Right renal pelvis (tissue), 4 donors: ENCODE measurements at regions not wholly inside any gene's neighbourhood (a gene's known extent, or its start where the extent isn't known, plus 50 kb on each side); places are given as distances from the start of the nearest gene placed in this dataset.

ENCODE experiments used
- DNase-seq, 4 donors: peaks; one replicate each; pipeline ENCODE4 v3.0.0-alpha.2; 2013; ENCODE audit warnings: low read depth in 4 of 4, low spot score in 3 of 4, missing footprints in 1 of 4

- no peak for DNase-seq
These were observed 289.7 kb upstream of the TPM1 start for GRCh38 chr15:62752657-62753517.

DNA sequence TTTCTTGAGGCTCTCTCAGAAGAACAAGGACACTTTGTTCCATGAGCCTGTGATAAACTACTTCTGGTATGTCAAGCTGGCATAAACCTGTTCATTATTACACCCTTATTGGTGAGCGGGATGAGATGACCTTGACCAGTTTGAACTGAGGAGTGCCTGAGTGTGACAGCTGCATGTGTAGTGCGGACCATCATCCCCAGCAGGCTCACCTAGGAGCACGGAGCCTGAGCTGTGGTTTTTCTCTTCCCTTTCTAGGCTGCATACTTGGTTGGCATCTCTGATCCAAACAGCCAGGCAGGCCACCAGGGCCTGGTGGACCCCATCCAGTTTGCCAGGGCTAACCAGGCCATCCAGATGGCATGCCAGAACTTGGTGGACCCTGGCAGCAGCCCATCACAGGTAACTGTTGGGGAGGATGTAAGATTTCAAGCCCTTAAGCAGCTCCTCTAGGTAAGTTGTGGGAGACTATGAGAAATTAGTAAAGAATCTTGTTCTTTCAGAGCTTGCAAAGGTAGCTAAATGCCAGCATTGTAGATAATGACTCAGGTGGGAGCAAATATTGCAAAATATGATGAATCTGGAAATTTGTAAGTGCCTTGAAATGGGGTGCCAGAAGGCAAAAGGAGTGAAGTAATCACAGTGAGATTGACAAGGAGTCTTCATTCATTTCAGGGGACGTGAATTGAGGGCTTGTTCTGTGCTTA lies 288.9 kb upstream of the TPM1 start:
- DNase-seq = no peak

- DNase-seq = no peak
These were observed 286.1 kb upstream of the TPM1 start for GRCh38 chr15:62756326-62756994.

- DNase-seq = no peak
These were observed 285.6 kb upstream of the TPM1 start for GRCh38 chr15:62756995-62757360.

- DNase-seq = no peak
These were observed 285.0 kb upstream of the TPM1 start for GRCh38 chr15:62757535-62757934.

DNA sequence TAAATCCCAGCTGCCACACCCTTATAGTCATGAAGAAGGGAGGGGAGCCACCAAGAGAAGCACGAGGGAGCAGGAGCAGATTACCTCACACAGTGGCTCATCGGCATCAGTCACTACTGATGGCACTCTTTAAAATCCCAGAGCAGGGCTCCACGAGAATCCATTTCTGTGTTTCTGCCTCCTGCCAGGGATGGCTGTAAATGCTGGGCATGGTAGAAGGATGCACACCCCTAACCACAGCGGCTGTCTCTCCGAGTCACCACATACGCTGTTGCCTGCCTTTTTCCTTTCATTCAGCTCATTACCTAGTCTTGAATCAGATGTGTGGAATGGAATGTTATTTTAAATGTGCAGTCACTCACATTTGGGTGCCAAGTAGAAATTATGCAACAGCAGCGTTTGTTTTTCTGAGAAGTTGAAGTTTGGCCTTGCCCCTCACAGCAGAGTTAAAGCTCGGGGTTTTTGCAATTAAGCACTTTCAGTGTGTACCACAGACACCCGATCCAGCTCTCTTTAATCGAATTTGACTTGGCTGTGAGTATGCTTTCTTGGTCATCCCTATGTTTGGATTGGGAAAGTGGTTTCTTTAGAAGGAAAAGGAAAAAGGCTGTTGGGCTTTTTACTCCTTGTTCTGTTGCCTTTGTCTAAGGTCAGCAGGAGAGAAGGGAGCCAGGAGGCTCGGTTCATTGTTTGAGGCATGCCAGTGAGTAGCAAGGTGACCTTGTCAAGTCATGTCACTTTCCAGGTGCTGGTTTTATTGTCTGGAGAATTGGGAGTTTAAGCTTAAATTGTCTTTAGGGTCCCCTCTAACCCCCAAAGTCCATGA lies 284.2 kb upstream of the TPM1 start:
- no peak for DNase-seq

DNA sequence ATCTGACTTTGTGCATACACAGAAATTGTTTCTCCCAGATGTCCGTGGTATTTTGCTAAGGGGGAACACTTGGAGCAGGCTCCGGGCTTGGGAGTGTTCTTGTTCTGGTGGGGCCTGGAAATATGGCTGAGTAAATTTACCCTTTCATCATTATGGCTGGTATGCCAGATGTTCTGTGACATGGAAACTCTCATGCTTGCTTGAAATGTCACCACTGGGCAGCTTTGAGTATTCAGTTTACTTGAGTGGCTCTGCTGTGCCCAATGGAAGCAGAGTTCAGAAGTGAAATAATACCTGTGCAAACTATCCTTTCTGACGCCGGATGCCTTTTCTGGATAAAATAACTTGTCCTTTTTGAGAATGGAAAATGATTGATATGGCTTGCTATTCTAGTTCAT lies 283.6 kb upstream of the TPM1 start:
- no peak for DNase-seq

DNA sequence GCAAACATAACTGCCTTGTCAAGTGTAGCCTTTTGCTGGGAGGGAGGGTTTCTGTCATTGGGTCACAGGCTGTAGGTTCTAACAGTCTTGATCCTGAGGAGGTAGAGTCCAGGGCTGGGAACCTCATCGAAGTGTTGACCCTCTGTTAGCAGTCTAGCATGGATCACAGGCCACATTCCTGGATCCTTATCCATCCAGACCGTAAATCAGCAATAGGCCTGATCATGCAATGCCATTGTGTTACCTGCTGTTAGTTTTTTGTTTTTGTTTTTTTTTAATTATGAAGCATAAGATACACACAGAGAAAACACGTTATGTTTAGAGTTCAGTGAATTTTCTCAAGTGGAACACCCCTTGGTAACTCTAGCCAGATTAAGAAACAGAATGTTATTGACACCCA lies 282.0 kb upstream of the TPM1 start:
- no peak for DNase-seq

- DNase-seq = no peak
These were observed 276.6 kb upstream of the TPM1 start for GRCh38 chr15:62765916-62766315.

- no peak for DNase-seq
These were observed 275.9 kb upstream of the TPM1 start for GRCh38 chr15:62766599-62766998.

DNA sequence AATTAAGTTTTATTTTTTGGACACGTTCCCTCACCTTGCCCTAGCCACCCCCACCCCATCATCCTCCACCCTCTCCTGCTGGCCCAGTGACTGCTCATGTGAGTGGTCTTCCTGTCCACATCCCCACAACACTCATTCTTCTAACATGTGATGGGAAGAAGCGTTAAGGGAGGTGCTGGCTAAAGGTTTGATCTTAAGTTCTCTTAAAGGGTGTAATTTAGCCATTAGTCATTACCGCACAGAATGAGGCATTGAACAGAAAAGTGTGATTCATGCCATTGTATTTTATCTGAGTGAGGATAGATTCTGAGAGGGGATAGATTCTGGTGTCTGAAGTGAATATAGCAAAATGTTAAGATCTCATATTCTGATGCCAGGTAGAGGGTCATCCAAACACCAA lies 272.9 kb upstream of the TPM1 start:
- no peak for DNase-seq

GRCh38 chr15:62770111-62770660 lies 272.4 kb upstream of the TPM1 start:
- DNase-seq = no peak

GRCh38 chr15:62770752-62771151 lies 271.8 kb upstream of the TPM1 start:
- DNase-seq = no peak

- DNase-seq = no peak
These were observed 271.3 kb upstream of the TPM1 start for GRCh38 chr15:62771234-62771633.

DNA sequence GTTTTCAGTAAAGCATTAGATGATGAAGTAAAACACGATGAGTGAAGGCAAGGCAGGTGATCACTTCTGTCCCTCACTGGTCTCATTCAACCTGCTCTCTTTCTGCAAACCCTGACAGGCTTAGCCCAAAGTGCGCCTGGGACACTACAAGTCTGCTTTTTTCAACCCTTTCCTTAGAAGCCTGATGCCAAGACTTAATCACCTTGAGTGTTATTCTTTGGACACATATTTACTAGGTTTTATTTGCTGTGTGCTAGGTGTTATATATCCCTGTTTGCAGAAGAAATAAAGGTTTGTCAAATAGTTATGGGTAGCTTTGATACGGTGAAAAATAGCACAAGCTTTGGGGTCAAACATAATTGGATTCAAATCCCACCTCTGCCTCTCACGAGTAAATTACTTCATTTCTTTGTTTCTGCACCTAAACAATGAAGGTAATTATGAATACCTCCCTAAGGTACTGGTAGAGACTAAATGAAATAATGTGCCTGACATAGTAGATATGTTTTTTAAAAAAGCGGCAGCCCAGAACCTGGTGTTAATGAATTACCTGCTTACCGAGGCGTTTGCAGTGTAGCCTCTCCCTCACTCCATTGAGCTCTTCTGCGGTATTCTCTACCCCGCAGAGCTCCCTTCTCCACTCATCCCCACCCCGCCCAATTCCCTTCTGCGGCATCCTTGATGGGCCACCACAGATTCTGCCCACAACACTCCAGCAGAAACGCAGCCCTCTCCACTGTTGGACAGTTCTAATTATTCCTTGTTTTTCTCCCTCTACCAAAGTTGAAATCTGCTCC lies 269.0 kb upstream of the TPM1 start:
- no peak for DNase-seq

DNA sequence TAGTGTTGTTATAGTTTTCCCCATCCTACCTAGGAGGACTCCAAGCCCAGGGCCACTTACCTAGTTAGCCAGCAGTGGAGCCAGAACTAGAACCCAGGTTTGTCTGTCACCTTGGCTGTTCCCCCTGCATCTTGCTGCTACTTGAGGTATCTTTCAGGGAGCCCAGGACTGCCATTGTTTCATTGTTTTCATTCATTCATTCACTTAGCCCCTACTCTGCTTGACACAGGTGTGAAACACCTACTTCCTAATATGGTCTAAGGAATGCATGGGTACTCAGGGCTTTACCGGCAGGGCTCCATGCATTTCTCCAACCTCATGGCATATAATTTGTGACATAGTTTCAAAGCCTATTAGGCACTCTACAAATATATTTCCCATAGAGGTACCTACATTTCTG lies 266.6 kb upstream of the TPM1 start:
- no peak for DNase-seq

GRCh38 chr15:62777671-62778070 lies 264.9 kb upstream of the TPM1 start:
- DNase-seq = no peak

- DNase-seq = no peak
These were observed 263.3 kb upstream of the TPM1 start for GRCh38 chr15:62779036-62779770.

DNA sequence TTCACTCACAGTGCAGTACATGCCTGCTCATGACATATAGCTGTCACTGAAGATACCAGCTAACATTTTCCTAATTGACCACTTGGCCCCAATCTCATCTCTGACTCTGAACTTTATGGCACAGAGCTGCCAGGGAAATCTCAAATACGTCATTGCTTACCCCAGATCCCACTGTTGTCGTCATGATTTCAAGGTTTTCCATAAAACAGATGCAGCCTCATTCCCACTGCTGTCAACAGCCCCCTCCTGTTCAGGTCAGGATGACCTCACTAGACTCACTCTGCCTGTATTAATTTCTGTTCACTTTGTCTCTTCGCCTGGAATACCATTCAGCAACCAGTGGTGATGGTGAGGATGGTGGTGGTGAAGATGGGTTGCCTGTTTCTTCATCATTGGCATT lies 262.6 kb upstream of the TPM1 start:
- no peak for DNase-seq
